AML-193 (cell line): ENCODE measurements at regions not wholly inside any gene's neighbourhood (a gene's known extent, or its start where the extent isn't known, plus 50 kb on each side); places are given as distances from the start of the nearest gene placed in this dataset.

Experiments used
- DNase-seq, 2 experiments: peaks; one replicate each; lab custom pipeline; 2025; lab: John Stamatoyannopoulos, UW

DNA sequence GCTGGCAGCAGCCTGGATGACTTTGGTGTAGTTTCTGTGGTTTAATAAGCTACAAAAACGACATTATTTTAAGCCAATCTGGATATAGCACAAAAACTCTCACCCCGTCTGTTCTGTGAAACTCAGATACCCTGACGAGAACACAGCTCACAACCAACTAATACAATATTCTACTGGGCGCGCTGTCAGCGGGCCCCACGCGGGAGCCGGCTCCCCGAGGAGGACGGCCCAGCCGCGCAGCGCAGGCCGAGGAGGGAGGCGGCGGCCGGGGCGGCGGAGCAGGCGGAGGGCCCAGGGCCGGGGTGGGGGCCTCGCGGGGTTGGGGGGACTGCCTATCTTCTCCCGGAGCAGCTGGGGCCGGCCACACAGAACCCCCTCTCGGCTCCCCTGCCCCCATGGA, 87.2 kb upstream of the POU3F1 start:
- DNase-seq = no peak

GRCh38 chr1:38133304-38133703, 86.7 kb upstream of the POU3F1 start:
- DNase-seq = no peak

GRCh38 chr1:38132681-38133080, 86.1 kb upstream of the POU3F1 start:
- no peak for DNase-seq

DNA sequence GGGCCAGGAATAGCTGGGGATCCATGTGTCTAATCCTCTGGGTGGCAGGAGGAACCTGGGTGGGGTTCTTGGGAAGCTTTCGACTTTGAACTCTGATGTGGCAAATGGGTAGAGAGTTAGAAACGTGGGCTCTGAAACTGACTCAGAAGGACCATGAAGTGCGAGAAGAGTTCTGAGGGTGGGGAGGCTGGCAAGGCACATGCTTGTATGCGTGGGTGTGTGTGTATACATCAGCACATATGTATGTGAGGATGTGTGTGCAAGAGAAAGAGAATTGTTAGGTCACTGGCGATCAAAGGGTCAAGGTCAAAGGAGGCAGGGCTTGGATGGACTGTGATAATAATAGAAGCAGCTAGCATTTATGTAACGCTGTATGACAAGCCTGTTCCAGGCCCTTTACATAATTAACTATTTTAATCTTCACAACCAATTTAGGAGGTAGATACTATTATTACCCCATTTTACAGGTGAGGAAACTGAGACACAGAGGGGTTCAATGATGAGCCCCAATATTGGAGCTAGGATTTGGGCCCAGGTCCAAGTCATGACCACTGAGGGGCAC, 84.5 kb upstream of the POU3F1 start:
- no peak for DNase-seq

- DNase-seq = no peak
Measured at GRCh38 chr1:38129971-38130370, 83.4 kb upstream of the POU3F1 start.

- DNase-seq = no peak
Measured at GRCh38 chr1:38129473-38129872, 82.9 kb upstream of the POU3F1 start.

DNA sequence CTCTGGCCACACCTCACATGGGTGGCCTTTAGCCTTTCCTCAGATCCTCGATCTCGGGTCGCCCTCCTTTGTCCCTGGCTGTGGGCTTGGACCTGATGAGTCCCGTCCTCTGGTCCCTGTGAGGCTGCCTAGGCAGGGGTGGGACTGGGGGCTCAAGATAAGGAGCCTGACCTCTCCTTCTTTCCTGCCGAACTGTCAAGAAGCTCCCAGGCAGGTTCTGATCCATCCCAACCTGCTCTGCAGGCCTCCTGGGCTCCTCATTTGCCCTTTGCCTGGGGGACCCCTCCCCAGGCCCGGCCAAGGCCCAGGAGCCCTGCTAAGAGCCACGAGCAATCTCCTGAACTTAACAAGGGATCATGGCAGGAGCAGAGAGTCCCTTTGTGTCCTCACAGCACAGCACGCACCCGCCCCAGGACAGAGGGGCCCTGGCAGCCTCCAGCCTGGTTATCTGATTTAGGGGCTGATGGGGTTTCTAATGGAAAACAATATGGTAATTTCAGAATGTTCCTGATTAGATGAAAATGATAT, 82.4 kb upstream of the POU3F1 start:
- DNase-seq = no peak

DNA sequence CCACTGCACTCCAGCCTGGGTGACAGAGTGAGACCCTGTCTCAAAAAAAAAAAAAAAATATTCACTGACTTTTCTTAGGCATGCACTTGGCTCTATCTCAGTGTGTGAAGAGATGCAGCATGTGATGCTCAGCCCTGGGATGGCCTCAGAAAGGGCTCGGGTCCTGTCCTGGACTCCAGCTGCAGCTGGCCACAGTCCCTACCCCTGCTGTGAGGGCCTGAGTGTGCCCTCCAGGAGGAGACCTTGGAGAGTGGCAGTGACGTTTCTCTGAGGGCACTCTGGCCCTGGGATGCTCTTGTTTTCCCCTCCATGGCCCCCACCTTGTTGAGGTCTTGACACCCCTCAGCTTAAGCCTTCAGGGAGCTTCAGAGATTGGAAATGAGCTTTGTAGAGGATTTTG, 81.9 kb upstream of the POU3F1 start:
- no peak for DNase-seq

GRCh38 chr1:38127428-38127827, 80.8 kb upstream of the POU3F1 start:
- no peak for DNase-seq

DNA sequence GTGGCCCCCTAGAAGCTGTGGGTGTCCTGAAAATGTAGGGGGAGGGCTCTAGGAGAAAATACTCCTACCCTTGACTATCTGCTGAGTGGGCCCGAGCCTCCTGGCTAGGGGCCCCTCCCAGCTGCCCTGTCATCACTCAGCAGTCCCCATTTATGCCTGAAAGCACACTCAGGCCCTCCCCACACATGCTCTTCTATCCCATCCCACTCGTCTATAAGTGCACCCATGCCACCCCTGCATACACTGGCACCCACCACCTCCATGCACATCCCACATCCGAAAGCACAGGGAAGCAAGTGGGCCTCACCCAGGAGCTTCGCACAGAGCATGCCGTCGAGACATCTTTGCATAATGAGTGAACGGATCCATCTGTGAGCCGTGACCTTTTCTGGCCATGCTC, 80.4 kb upstream of the POU3F1 start:
- no peak for DNase-seq

- DNase-seq = no peak
Measured at GRCh38 chr1:38125837-38126520, 79.4 kb upstream of the POU3F1 start.

DNA sequence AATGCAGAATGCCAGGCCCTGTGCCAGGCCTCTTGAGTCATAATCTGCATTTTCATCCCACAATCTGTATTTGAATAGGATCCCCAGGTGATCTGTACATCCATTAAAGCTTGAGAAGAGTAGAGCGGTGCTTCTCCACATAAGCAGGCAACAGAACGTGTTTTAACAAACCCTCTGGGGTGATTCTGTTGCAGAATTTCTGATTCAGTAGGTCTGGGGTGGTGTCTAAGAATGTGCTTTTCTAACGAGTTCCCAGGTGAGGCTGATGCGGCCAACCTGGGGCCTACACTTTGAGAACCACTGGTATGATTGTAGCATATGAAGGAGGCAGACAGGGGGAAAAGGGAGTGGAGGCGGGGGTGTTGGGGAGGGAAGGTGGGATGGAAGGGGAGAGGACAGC, 78.4 kb upstream of the POU3F1 start:
- DNase-seq = no peak

- no peak for DNase-seq
Measured at GRCh38 chr1:38123356-38124135, 77.0 kb upstream of the POU3F1 start.

DNA sequence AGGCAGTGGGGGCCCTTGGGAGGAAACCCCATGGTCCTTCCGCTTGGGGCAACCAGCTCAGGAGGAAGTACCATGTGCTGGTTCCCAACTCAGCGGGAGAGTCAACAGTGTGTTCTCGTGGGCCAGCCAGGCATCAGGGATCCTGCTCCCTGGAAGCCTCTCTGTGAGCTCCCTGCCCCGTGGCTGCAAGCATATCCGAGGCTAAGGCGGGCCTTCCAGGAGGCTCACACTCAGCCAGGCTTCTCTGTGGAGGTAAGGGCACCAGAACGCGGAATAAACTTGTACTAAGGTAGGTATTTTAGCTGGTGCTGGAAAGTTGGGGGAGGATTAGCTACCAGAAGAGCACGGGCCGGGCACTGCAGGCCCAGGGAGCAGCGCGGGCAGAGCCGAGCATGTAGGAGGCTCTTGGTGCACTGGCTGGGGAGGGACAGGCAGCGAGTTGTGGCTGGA, 74.7 kb upstream of the POU3F1 start:
- no peak for DNase-seq

DNA sequence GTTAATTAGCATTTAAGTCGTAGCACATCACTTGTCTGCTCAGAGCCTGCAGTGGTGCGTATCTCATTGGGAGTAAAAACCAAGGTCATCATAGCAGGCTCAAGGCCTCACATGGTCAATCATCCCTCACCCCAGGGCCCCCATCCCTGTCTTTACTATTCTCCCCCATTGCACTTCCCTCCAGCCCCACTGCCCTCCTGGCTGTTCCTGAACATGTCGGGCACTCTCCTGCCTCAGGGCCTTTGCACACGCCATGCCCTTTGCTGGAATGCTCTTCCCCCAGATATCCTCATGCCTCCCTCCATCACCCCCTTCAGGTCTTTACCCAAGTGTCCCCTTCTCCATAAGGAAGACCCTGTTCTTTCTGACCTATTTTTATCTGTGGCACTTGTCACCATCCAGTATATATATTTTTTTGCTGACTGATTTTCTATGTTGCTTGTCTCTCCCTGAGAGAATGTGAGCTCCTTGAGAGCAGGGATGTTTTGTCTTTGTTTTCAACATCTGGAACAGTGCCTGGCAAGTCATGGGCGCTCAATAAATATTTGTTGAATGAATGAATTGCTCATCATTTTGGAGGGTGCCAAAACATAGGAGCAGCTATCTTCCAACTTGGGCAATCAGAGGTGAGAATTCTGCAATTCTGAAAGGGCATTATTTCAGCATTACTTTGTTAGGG, 74.1 kb upstream of the POU3F1 start:
- DNase-seq = no peak

- DNase-seq = no peak
Measured at GRCh38 chr1:38118976-38119375, 72.4 kb upstream of the POU3F1 start.

DNA sequence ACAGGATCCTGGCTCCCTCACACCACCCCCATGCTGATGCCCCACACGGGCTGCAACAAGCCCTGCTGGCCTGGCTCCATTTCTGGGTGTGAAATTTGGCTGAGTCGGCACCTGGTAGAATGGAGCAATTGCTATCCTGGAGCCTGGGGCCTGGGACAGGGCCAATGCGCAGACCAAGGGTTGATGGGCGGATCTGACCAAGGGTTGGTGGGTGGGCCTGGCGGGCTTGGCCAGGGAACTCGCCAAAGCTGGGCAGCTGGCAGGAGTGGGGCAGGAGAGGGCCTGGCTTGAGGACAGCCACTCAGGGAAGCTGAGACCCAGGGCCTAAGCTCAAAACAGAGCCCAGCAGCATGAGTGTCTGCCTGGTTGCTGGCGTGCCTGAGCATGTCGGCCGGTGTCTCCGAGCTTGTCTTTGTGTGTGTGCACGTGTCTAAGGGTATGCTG, 70.9 kb upstream of the POU3F1 start:
- DNase-seq = no peak

GRCh38 chr1:38115682-38116202, 69.1 kb upstream of the POU3F1 start:
- no peak for DNase-seq

DNA sequence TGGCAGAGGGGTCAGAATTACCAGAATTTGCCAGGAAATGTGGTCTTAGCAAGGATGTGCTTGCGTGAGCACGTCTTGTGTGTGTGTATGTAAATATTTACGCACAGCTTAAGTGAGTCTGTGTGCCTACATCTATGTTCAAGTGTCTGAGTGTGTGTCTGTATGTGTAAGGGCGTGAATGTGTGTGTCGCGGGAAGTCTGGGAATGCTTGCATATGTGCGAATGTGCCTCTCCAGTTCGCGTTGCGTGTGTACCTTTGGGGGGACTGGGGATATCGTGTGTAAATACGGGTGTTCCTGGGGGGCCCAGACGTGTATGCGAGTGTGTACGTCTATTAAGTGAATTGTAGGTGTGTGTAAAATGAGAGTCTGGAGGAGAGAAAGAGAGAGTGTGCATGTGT, 68.6 kb upstream of the POU3F1 start:
- no peak for DNase-seq

DNA sequence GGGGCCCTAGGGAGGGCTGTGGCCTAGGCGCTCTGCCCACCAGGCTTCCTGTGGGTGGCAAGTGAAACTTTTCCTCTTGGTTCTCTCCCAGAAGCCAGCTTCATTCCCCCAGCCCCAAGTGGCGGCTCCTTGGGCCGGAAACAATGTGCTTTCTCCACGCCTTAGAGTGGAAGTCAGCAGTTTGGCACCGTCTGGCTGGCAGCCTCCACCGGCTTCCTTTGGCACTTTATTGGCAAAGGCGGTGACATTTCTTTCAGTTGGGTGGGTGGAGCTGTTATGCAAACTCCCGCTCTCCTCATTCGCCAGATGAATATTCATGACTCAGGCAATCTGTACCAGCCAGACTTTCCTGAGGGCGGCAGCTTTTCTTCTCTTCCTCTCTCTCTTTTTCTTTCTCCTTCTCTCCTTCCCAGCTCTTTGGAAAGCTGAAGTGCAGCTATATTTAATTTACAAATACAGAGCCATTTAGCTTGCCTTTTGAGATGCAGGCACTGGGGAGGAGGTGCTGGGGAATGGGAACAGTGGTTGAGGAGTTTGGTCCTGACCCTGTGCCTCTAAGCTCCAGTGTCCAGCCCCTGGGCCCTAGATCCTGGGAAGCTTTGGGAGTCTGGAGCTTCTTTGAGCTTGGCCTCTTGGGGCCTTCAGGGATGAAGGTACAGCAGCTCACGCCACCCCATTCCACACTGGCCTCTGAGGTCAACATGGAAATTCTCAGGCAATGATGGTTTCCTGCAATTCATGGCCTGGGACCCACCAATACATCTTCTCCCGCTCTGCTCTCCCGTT, 67.8 kb upstream of the POU3F1 start:
- DNase-seq = no peak

DNA sequence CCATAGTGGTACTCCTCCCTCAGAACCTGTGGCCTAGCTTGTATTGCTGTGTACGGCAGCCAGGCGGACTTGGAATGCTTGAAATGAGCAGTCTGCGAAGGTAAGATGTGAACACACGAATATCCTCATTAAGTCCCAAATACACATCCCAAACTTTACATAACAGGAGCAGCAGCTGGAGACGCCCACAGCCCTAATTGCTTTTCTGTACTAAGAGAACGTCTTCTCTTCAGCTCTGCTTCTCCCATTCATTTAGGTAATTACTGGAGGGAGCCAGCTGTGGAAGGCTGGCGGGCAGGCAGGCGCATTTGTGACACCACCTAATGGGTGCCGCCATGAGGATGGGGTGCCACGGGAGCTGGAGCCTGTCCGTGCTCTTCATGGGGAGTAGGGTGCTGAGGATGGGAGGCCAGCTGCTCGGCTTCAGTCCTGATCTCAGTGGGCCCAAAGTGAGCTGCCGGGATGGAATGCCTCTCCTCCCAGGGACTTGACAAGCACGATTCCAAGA, 66.6 kb upstream of the POU3F1 start:
- DNase-seq = no peak
